ENCODE measurements at regions not wholly inside any gene's neighbourhood (a gene's known extent, or its start where the extent isn't known, plus 50 kb on each side); places are given as distances from the start of the nearest gene placed in this dataset.
A peak's percentile ranks its signal among the peaks of the same experiment; 100 is the strongest.

- H3K27ac ChIP-seq (ENCODE audit: low read depth in 1 of 2, low read length in 1 of 2): peak overlapping the region; percentile 77 to 85
- 17 to 29% methylated on average over 12 of the region's 12 CpGs for WGBS, 2 donors
- no peaks in the 10 kb centered on the region for H3K9me3 ChIP-seq (ENCODE audit: control insufficient read depth in 4 of 4, insufficient read depth in 3 of 4, low read length in 3 of 4)
- H3K36me3 ChIP-seq (ENCODE audit: control insufficient read depth in 4 of 4, insufficient read depth in 4 of 4, low read length in 4 of 4): no peaks in the 10 kb centered on the region
- TF ChIP-seq, protein P1, sequence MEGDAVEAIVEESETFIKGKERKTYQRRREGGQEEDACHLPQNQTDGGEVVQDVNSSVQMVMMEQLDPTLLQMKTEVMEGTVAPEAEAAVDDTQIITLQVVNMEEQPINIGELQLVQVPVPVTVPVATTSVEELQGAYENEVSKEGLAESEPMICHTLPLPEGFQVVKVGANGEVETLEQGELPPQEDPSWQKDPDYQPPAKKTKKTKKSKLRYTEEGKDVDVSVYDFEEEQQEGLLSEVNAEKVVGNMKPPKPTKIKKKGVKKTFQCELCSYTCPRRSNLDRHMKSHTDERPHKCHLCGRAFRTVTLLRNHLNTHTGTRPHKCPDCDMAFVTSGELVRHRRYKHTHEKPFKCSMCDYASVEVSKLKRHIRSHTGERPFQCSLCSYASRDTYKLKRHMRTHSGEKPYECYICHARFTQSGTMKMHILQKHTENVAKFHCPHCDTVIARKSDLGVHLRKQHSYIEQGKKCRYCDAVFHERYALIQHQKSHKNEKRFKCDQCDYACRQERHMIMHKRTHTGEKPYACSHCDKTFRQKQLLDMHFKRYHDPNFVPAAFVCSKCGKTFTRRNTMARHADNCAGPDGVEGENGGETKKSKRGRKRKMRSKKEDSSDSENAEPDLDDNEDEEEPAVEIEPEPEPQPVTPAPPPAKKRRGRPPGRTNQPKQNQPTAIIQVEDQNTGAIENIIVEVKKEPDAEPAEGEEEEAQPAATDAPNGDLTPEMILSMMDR (IDR thresholded peaks at IDR 0.05; ENCODE audit: control extremely low read depth, extremely low read depth): no peak
- DNase-seq (peak in 1 of 3 donors; percentile 7), ATAC-seq (ENCODE audit: insufficient read depth, low FRiP score) (no peak)
- peak overlapping the region; percentile 34 for H3K4me3 ChIP-seq
- peaks cover 0 to 85% (median 66%) of the 10 kb centered on the region in 3 donors for H3K27me3 ChIP-seq (ENCODE audit: control insufficient read depth in 3 of 3, insufficient read depth in 3 of 3, low read length in 2 of 3)
- no peak overlapping the region for H3K9ac ChIP-seq (ENCODE audit: insufficient read depth in 1 of 2, low read length in 2 of 2)
- peaks cover 0 to 26% (median 5%) of the 10 kb centered on the region in 5 donors for H3K4me1 ChIP-seq (ENCODE audit: control insufficient read depth in 5 of 5, insufficient read depth in 5 of 5, low read length in 5 of 5)
Observed at GRCh38 chr7:131110297-131111080, 217.2 kb upstream of the MKLN1 start.

DNA sequence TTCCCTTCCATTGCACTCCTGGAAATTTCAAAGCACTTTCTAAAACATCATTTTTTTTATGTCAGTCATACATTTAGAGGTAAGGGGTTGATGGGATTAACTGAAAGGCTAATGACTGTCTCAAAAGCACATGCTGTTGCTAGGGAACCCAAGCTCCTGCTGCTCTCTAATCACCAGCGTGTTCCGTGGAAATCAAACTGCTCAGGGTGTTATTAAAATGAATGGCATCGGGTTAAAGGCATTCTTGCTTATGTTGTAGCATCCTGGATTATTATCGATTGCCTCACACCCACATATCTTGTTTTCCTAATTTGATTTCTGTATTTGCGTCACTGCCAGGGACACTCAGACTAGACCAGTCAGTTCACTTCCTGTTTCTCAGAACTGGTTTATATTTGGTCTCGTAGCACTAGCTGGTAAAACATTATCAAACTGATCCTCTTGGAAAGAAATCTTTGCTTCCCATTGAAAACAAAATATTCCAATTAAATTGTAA lies 216.5 kb upstream of the MKLN1 start:
- no peak overlapping the region for H3K9ac ChIP-seq (ENCODE audit: insufficient read depth in 1 of 2, low read length in 2 of 2)
- ATAC-seq (ENCODE audit: insufficient read depth, low FRiP score) (no peak), DNase-seq (peak in 2 of 3 donors; percentile 31 to 42)
- 3 to 4% methylated on average over 6 of the region's 6 CpGs for WGBS, 2 donors
- peaks cover 0 to 25% (median 5%) of the 10 kb centered on the region in 5 donors for H3K4me1 ChIP-seq (ENCODE audit: control insufficient read depth in 5 of 5, insufficient read depth in 5 of 5, low read length in 5 of 5)
- no peaks in the 10 kb centered on the region for H3K36me3 ChIP-seq (ENCODE audit: control insufficient read depth in 4 of 4, insufficient read depth in 4 of 4, low read length in 4 of 4)
- no peak overlapping the region for H3K4me3 ChIP-seq
- TF ChIP-seq, protein P1 (IDR thresholded peaks at IDR 0.05; ENCODE audit: control extremely low read depth, extremely low read depth): no peak
- peak overlapping the region; percentile 55 to 85 for H3K27ac ChIP-seq (ENCODE audit: low read depth in 1 of 2, low read length in 1 of 2)
- H3K27me3 ChIP-seq (ENCODE audit: control insufficient read depth in 3 of 3, insufficient read depth in 3 of 3, low read length in 2 of 3): peaks cover 0 to 85% (median 66%) of the 10 kb centered on the region in 3 donors
- no peaks in the 10 kb centered on the region for H3K9me3 ChIP-seq (ENCODE audit: control insufficient read depth in 4 of 4, insufficient read depth in 3 of 4, low read length in 3 of 4)

- no peak overlapping the region for H3K9ac ChIP-seq (ENCODE audit: insufficient read depth in 1 of 2, low read length in 2 of 2)
Observed at GRCh38 chr7:131111792-131112191, 215.9 kb upstream of the MKLN1 start.

More at GRCh38 chr7:131111792-131112191, 215.9 kb upstream of the MKLN1 start:
- Histone ChIP-seq H3K4me1 (ENCODE audit: control insufficient read depth in 5 of 5, insufficient read depth in 5 of 5, low read length in 5 of 5) (peaks cover 0 to 18% (median under 1%) of the 10 kb centered on the region in 5 donors), H3K27me3 (ENCODE audit: control insufficient read depth in 3 of 3, insufficient read depth in 3 of 3, low read length in 2 of 3) (peaks cover 0 to 78% (median 61%) of the 10 kb centered on the region in 3 donors), H3K4me3 (no peak overlapping the region), H3K36me3 (ENCODE audit: control insufficient read depth in 4 of 4, insufficient read depth in 4 of 4, low read length in 4 of 4) (no peaks in the 10 kb centered on the region), H3K27ac (ENCODE audit: low read depth in 1 of 2, low read length in 1 of 2) (no peak overlapping the region), H3K9me3 (ENCODE audit: control insufficient read depth in 4 of 4, insufficient read depth in 3 of 4, low read length in 3 of 4) (no peaks in the 10 kb centered on the region)
- WGBS, 2 donors: 64 to 76% methylated on average over 3 of the region's 3 CpGs
- TF ChIP-seq, protein P1 (IDR thresholded peaks at IDR 0.05; ENCODE audit: control extremely low read depth, extremely low read depth): no peak
- ATAC-seq (ENCODE audit: insufficient read depth, low FRiP score) (no peak), DNase-seq (no peak)
